HAP-1 (cell line): ENCODE measurements at regions not wholly inside any gene's neighbourhood (a gene's known extent, or its start where the extent isn't known, plus 50 kb on each side); places are given as distances from the start of the nearest gene placed in this dataset.

Experiments
- DNase-seq, 2 experiments: peaks; one replicate each; pipeline ENCODE4 v3.0.0-alpha.2; 2016 to 2020; ENCODE audit warnings: low spot score in 2 of 2
- H3K27me3 ChIP-seq: fragments of 250-450 bp; sonication (Bioruptor Pico); 2 replicates; pipeline ENCODE4 v1.5.1; 2020; ENCODE audit warnings: low read depth, mild to moderate bottlenecking, moderate library complexity
- H3K36me3 ChIP-seq: fragments of 250-450 bp; sonication (Bioruptor Pico); replicated peaks from 2 replicates; pipeline ENCODE4 v1.5.1; 2020; ENCODE audit warnings: mild to moderate bottlenecking
- H3K4me1 ChIP-seq: fragments of 250-450 bp; sonication (Bioruptor Pico); 2 replicates; pipeline ENCODE4 v1.5.1; 2020; ENCODE audit warnings: mild to moderate bottlenecking
- H3K4me3 ChIP-seq: fragments of 250-450 bp; sonication (Bioruptor Pico); 2 replicates; pipeline ENCODE4 v1.5.1; 2020; ENCODE audit warnings: mild to moderate bottlenecking, moderate library complexity
- H3K9me3 ChIP-seq: fragments of 250-450 bp; sonication (Bioruptor Pico); 2 replicates; pipeline ENCODE4 v1.5.1; 2020; ENCODE audit warnings: mild to moderate bottlenecking, moderate library complexity
- in situ Hi-C: fragments of 300-500 bp; cut with MboI; formaldehyde crosslinking; loops from 3 replicates; pipeline ENCODE4 v1.14.3; 2020; ENCODE audit warnings: low sequenced_read_pairs, inconsistent platforms, mixed read lengths

DNA sequence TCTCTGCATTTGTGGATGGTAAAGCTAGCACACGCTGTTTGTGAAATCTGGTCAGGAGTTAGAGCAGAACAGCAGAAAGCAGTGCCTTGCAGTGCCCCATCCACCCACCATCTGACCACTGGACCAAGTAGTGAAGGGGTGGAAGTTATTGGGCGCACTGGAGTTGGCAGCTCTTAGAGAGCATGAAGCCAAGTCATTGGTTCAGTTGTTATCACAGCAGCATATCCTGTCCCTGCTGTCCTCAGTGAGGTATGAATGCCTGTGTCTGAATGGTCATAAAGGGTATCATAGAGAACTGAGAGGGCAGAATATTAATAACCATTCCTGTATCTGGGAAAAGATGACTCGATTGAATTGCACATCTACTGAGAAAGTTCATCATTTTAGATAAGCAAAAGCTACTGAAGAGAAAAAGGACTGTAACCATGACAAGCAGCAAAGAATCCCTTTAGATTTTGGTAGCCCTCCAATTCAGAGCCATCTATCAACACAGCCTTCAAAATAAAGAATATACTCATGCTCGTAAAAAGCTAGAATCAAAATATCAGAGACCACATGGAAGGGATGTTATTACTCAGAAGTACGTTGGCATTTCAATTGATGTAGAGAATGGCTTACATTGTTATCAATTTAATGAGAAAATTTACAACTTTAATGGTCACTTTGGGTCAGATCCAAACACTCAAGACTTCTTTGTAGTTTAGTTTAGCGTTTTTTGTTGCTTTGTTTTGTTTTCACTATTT is 919.0 kb downstream of the EFNB2 start:
- DNase-seq, result no peak
- Histone ChIP-seq H3K9me3 (no peaks in the 10 kb centered on the region), H3K4me1 (no peaks in the 10 kb centered on the region), H3K36me3 (no peaks in the 10 kb centered on the region), H3K4me3 (no peak overlapping the region), H3K27me3 (no peaks in the 10 kb centered on the region)
- in situ Hi-C loops, result no loop called here

DNA sequence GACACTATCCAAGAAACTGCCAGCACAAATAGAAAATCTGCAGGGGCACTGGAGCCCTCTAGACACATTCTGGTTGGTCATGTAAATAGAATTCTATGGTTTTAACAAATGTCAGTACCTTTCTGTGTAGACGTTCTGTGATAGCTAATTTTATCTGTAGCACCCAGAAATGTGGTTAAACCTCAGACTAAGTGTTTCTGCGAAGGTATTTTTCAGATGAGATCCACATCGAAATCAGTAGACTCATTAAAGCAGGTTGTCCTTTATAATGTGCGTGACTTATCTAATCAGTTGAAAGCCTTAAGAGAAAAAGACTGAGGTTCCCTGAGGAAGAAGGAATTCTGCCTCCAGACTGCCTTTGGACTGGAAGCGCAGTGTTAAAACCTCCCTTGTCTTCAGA is 922.9 kb downstream of the EFNB2 start:
- no peak for DNase-seq
- H3K36me3 ChIP-seq, result no peaks in the 10 kb centered on the region
- in situ Hi-C loops, result no loop called here

GRCh38 chr13:105611424-105611823 is 924.0 kb downstream of the EFNB2 start:
- DNase-seq, result no peak
- no peaks in the 10 kb centered on the region for H3K4me1 ChIP-seq
- no peaks in the 10 kb centered on the region for H3K36me3 ChIP-seq
- no peaks in the 10 kb centered on the region for H3K27me3 ChIP-seq
- H3K4me3 ChIP-seq, result no peak overlapping the region
- no peaks in the 10 kb centered on the region for H3K9me3 ChIP-seq
- in situ Hi-C loops, result no loop called here

More for the DNA sequence above, 922.9 kb downstream of the EFNB2 start:
- Histone ChIP-seq H3K4me3 (no peak overlapping the region), H3K4me1 (no peaks in the 10 kb centered on the region), H3K9me3 (no peaks in the 10 kb centered on the region), H3K27me3 (no peaks in the 10 kb centered on the region)

- H3K36me3 ChIP-seq, result no peaks in the 10 kb centered on the region
- H3K9me3 ChIP-seq, result no peaks in the 10 kb centered on the region
- H3K27me3 ChIP-seq, result no peaks in the 10 kb centered on the region
- no peak overlapping the region for H3K4me3 ChIP-seq
- no peaks in the 10 kb centered on the region for H3K4me1 ChIP-seq
- in situ Hi-C loops, result no loop called here
- DNase-seq, result no peak
These were observed 927.4 kb downstream of the EFNB2 start for GRCh38 chr13:105608104-105608503.

DNA sequence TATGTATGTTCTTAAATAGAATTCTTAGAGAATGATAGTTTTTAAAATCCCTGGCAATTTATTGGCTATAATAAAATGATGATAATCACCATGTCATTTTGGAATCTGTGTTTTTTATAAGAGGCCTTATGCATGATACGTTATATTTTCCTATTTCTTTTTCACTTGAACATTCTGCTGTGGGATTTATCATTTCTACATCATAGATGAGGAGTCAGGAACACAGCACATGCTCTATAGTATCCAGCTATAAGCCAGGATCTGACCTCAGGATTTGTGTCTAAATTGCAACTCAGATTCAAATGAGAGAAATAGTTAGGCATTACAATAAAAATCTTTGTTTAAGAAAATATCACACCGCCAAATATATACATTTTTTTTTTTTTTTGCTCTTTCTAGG is 928.0 kb downstream of the EFNB2 start:
- H3K27me3 ChIP-seq, result no peaks in the 10 kb centered on the region
- no peaks in the 10 kb centered on the region for H3K4me1 ChIP-seq
- no peaks in the 10 kb centered on the region for H3K9me3 ChIP-seq
- no peak overlapping the region for H3K4me3 ChIP-seq
- no peaks in the 10 kb centered on the region for H3K36me3 ChIP-seq
- in situ Hi-C loops, result no loop called here
- DNase-seq, result no peak

GRCh38 chr13:105607016-105607415 is 928.4 kb downstream of the EFNB2 start:
- in situ Hi-C loops, result no loop called here
- DNase-seq, result no peak
- Histone ChIP-seq H3K9me3 (no peaks in the 10 kb centered on the region), H3K4me3 (no peak overlapping the region), H3K27me3 (no peaks in the 10 kb centered on the region), H3K4me1 (no peaks in the 10 kb centered on the region), H3K36me3 (no peaks in the 10 kb centered on the region)

GRCh38 chr13:105602956-105603670 is 932.3 kb downstream of the EFNB2 start:
- no peak for DNase-seq
- no peaks in the 10 kb centered on the region for H3K4me1 ChIP-seq
- in situ Hi-C loops, result no loop called here

GRCh38 chr13:105599477-105600037 is 935.9 kb downstream of the EFNB2 start:
- Histone ChIP-seq H3K36me3 (no peaks in the 10 kb centered on the region), H3K4me3 (no peak overlapping the region), H3K9me3 (no peaks in the 10 kb centered on the region), H3K27me3 (no peaks in the 10 kb centered on the region), H3K4me1 (no peaks in the 10 kb centered on the region)
- in situ Hi-C loops, result no loop called here
- DNase-seq, result no peak

More at GRCh38 chr13:105602956-105603670, 932.3 kb downstream of the EFNB2 start:
- Histone ChIP-seq H3K27me3 (no peaks in the 10 kb centered on the region), H3K9me3 (no peaks in the 10 kb centered on the region), H3K4me3 (no peak overlapping the region), H3K36me3 (no peaks in the 10 kb centered on the region)

DNA sequence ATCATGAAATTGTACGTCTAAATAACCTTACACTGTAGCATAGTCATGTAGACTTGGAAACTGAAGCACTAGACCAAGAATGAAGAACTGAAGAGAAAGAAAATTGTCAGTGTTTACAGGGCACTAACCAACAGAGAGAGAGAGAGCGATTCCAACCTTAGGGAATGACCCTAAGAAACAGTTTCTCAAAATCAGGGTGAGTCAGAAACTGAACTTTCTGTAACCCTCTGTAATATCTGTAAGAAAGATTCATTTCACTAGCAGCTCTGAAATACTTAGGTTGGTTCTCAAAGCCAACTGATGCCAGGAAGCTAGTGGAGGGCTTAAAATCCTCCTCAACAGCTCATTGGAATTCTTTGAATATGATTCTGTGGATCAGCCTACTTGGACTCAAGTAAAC is 936.9 kb downstream of the EFNB2 start:
- H3K4me3 ChIP-seq, result no peak overlapping the region
- no peaks in the 10 kb centered on the region for H3K27me3 ChIP-seq
- in situ Hi-C loops, result no loop called here
- no peak for DNase-seq
- no peaks in the 10 kb centered on the region for H3K9me3 ChIP-seq
- H3K4me1 ChIP-seq, result no peaks in the 10 kb centered on the region
- no peaks in the 10 kb centered on the region for H3K36me3 ChIP-seq

- Histone ChIP-seq H3K9me3 (no peaks in the 10 kb centered on the region), H3K4me3 (no peak overlapping the region), H3K36me3 (no peaks in the 10 kb centered on the region), H3K4me1 (no peaks in the 10 kb centered on the region), H3K27me3 (no peaks in the 10 kb centered on the region)
- DNase-seq, result no peak
- in situ Hi-C loops, result no loop called here
These were observed 937.9 kb downstream of the EFNB2 start for GRCh38 chr13:105597573-105597972.

DNA sequence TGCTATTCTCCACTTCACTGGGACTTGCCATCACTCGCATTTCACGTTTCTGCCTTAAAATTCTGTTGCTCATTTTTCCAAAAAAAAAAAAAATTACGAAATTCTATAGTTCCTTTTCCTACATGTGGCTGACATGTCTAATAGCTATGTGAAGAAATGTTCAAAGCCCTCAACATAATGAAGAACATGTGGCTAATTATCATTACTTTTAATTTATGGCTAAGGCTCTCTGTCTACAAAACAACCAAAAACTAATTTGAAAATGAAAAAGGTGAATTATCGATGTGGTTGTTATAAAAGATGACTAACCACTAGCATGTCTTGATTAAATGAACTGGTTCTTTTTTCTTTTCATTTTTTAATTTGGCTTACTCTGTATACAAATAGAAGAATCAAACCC is 940.0 kb downstream of the EFNB2 start:
- no peaks in the 10 kb centered on the region for H3K36me3 ChIP-seq
- in situ Hi-C loops, result no loop called here
- no peak for DNase-seq
- H3K4me3 ChIP-seq, result no peak overlapping the region
- no peaks in the 10 kb centered on the region for H3K4me1 ChIP-seq
- H3K9me3 ChIP-seq, result no peaks in the 10 kb centered on the region
- no peaks in the 10 kb centered on the region for H3K27me3 ChIP-seq

DNA sequence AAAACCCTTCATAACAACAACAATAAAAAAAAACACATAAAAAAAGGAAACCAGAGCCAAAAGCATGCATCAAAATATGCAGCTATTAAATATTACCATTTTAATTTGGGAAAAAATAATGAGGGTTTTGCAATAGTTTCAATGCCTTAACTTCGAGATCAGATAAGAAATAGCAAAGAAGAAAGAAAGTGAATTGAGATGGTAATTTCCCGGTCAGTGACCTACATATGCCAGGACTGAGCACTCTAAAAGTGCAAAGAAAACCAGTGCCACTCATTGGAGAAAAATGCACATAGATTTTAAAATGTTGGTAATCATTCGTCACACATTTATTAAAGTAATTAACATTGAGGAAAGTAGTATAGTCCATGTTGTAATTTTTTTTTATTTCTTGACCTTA is 944.2 kb downstream of the EFNB2 start:
- in situ Hi-C loops, result no loop called here
- DNase-seq, result no peak
- H3K4me1 ChIP-seq, result no peaks in the 10 kb centered on the region
- H3K27me3 ChIP-seq, result no peaks in the 10 kb centered on the region
- H3K4me3 ChIP-seq, result no peak overlapping the region
- H3K36me3 ChIP-seq, result no peaks in the 10 kb centered on the region
- no peaks in the 10 kb centered on the region for H3K9me3 ChIP-seq

DNA sequence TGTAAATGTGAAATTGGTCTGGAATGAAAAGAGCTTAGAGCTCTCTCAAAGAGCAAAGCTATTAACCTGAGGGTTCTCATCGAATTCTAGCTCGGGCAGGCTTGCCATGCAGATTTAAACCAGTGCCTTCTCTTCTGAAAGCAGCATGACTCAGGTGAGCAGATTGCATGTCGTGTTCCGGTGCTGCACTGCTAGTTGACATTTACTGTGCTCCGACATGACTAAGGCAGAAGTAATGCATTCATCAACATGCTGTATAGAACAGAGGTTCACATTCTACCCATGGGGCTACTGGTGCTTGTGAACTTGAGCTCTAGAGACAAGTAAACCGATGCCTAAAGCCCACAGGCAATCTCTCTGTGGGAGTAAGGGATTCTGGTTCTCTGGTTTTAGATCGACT is 947.7 kb downstream of the EFNB2 start:
- no peak for DNase-seq
- Histone ChIP-seq H3K4me3 (no peak overlapping the region), H3K27me3 (no peaks in the 10 kb centered on the region), H3K36me3 (no peaks in the 10 kb centered on the region), H3K4me1 (no peaks in the 10 kb centered on the region), H3K9me3 (peaks cover 4% of the 10 kb centered on the region; the same call in 1 of the 2 replicates)
- in situ Hi-C loops, result no loop called here
